22Rv1 (cell line): ENCODE measurements at regions not wholly inside any gene's neighbourhood (a gene's known extent, or its start where the extent isn't known, plus 50 kb on each side); places are given as distances from the start of the nearest gene placed in this dataset.

Experiments
- H3K27ac ChIP-seq: fragments of 450-650 bp; 2 replicates; pipeline ENCODE4 v1.5.1; 2017
- CTCF ChIP-seq: fragments of 450-650 bp; IDR thresholded peaks from 2 replicates; pipeline ENCODE4 v1.5.1; 2017; ENCODE audit warnings: mild to moderate bottlenecking
- ZFX ChIP-seq: fragments of 450-650 bp; IDR thresholded peaks from 2 replicates; pipeline ENCODE4 v1.6.1; 2017; ENCODE audit warnings: antibody characterized with exemption, borderline replicate concordance

- TF ChIP-seq CTCF, result no peak
- TF ChIP-seq ZFX, result no peak
- no peak overlapping the region for H3K27ac ChIP-seq
These were observed 346.1 kb downstream of the SLITRK1 start for GRCh38 chr13:83536153-83536552.

GRCh38 chr13:83532809-83533208 is 349.5 kb downstream of the SLITRK1 start:
- TF ChIP-seq CTCF (no peak), ZFX (no peak)
- no peak overlapping the region for H3K27ac ChIP-seq

- H3K27ac ChIP-seq, result no peak overlapping the region
- TF ChIP-seq CTCF (no peak), ZFX (no peak)
These were observed 351.3 kb downstream of the SLITRK1 start for GRCh38 chr13:83531022-83531421.

GRCh38 chr13:83516781-83517180 is 365.5 kb downstream of the SLITRK1 start:
- TF ChIP-seq ZFX (no peak), CTCF (no peak)
- no peak overlapping the region for H3K27ac ChIP-seq

GRCh38 chr13:83515268-83516015 is 366.8 kb downstream of the SLITRK1 start:
- TF ChIP-seq ZFX (no peak), CTCF (no peak)
- H3K27ac ChIP-seq, result no peak overlapping the region

- TF ChIP-seq CTCF, result no peak
- no peak for TF ChIP-seq ZFX
- no peak overlapping the region for H3K27ac ChIP-seq
These were observed 373.4 kb downstream of the SLITRK1 start for GRCh38 chr13:83508771-83509301.

GRCh38 chr13:83503424-83503823 is 378.9 kb downstream of the SLITRK1 start:
- no peak overlapping the region for H3K27ac ChIP-seq
- TF ChIP-seq CTCF (no peak), ZFX (no peak)
